B cell (primary cell): ENCODE measurements at regions not wholly inside any gene's neighbourhood (a gene's known extent, or its start where the extent isn't known, plus 50 kb on each side); places are given as distances from the start of the nearest gene placed in this dataset.

ENCODE experiments used
- ATAC-seq: fragments of 200-7000 bp; cut with Tn5 transposase; one replicate; pipeline ENCODE4 v1.10.0; 2021; ENCODE audit warnings: low read depth, mild to moderate bottlenecking, moderate number of reproducible peaks, moderate library complexity
- CTCF ChIA-PET: fragments of 350-600 bp; sonication (Branson Sonifier 250); formaldehyde crosslinking; loops from one replicate; lab custom pipeline; 2021; ENCODE audit warnings: antibody characterized with exemption, inconsistent platforms; lab: Charles Lee
- POLR2A ChIA-PET: fragments of 350-600 bp; sonication (Branson Sonifier 250); formaldehyde crosslinking; loops from one replicate; lab custom pipeline; 2021; ENCODE audit warnings: antibody characterized with exemption; lab: Charles Lee
- DNase-seq: peaks from one replicate; pipeline ENCODE4 v3.0.0; 2013
- H2AFZ ChIP-seq: 2 replicates; pipeline ENCODE4 v1.6.1; 2012; ENCODE audit warnings: mild to moderate bottlenecking, low read depth, low read length; ENCODE audit not compliant: insufficient read depth, poor library complexity, severe bottlenecking
- H3K27ac ChIP-seq, 2 donors: 1 replicate in 1 of 2; 2 replicates in 1 of 2; pipeline ENCODE4 v1.5.1; 2012 to 2013; ENCODE audit warnings: low read length in 2 of 2, mild to moderate bottlenecking in 2 of 2, moderate library complexity in 1 of 2
- H3K27me3 ChIP-seq, 4 experiments: fragments of 200-600 bp in 1 of 4; sonication (generic) in 1 of 4; replicated peaks in 1 of 4; 1 replicate in 2 of 4; 2 replicates in 2 of 4; pipeline versions ENCODE4 v1.6.1 to v1.7.0; 2013 to 2016; ENCODE audit warnings: low read length in 3 of 4, mild to moderate bottlenecking in 2 of 4, mixed read lengths in 1 of 4, moderate library complexity in 1 of 4; ENCODE audit not compliant: insufficient read depth in 4 of 4, control insufficient read depth in 3 of 4; ENCODE audit errors: control extremely low read depth in 1 of 4
- H3K36me3 ChIP-seq, 2 experiments: replicated peaks in 1 of 2; 1 replicate in 1 of 2; 2 replicates in 1 of 2; pipeline versions ENCODE4 v1.6.1 to v1.7.1; 2013; ENCODE audit warnings: low read length in 1 of 2; ENCODE audit not compliant: insufficient read depth in 2 of 2, control insufficient read depth in 1 of 2; ENCODE audit errors: control extremely low read depth in 1 of 2, extremely low read depth in 1 of 2
- H3K4me1 ChIP-seq, 2 donors: fragments of 200-600 bp in 1 of 2; sonication (generic) in 1 of 2; 1 replicate in 1 of 2; 2 replicates in 1 of 2; pipeline versions ENCODE4 v1.5.1 to v1.6.1; 2013 to 2017; ENCODE audit warnings: low read length in 2 of 2; ENCODE audit not compliant: control insufficient read depth in 2 of 2, insufficient read depth in 2 of 2
- H3K4me2 ChIP-seq: replicated peaks from 2 replicates; pipeline ENCODE3; 2012; ENCODE audit warnings: mild to moderate bottlenecking, low read depth, low read length; ENCODE audit not compliant: poor library complexity, severe bottlenecking
- H3K4me3 ChIP-seq, 5 experiments: fragments of 200-600 bp in 1 of 5; sonication (generic) in 1 of 5; 1 replicate in 3 of 5; 2 replicates in 2 of 5; pipeline versions ENCODE4 v1.5.1 to v1.7.0; 2011 to 2016; ENCODE audit warnings: low read length in 4 of 5, mild to moderate bottlenecking in 4 of 5, low read depth in 2 of 5, control low read depth in 1 of 5, moderate library complexity in 1 of 5; ENCODE audit not compliant: insufficient read depth in 1 of 5; ENCODE audit errors: control extremely low read depth in 1 of 5, extremely low read depth in 1 of 5
- H3K79me2 ChIP-seq: fragments of 200-600 bp; sonication (generic); one replicate; pipeline ENCODE4 v1.6.0; 2016; ENCODE audit warnings: low read length; ENCODE audit not compliant: control insufficient read depth, insufficient read depth
- H3K9ac ChIP-seq: fragments of 200-600 bp; sonication (generic); 2 replicates; pipeline ENCODE4 v1.6.1; 2017; ENCODE audit warnings: mild to moderate bottlenecking, low read length, moderate library complexity
- H3K9me3 ChIP-seq, 3 donors: one replicate each; pipeline versions ENCODE4 v1.6.1 to v1.7.1; 2013; ENCODE audit warnings: low read length in 2 of 3; ENCODE audit not compliant: control insufficient read depth in 2 of 3, insufficient read depth in 1 of 3; ENCODE audit errors: control extremely low read depth in 1 of 3
- H4K20me1 ChIP-seq: 2 replicates; pipeline ENCODE4 v1.6.0; 2012; ENCODE audit warnings: mild to moderate bottlenecking, low read length; ENCODE audit not compliant: insufficient read depth, control insufficient read depth, poor library complexity, severe bottlenecking
- H3K27ac Mint-ChIP-seq: one replicate; pipeline ENCODE4 v1.8.0; 2021; ENCODE audit warnings: mixed read lengths
- H3K27me3 Mint-ChIP-seq: one replicate; pipeline ENCODE4 v1.8.0; 2021; ENCODE audit warnings: mixed read lengths
- H3K4me1 Mint-ChIP-seq: one replicate; pipeline ENCODE4 v1.8.0; 2021; ENCODE audit warnings: mixed read lengths
- H3K4me3 Mint-ChIP-seq: one replicate; pipeline ENCODE4 v1.8.0; 2021; ENCODE audit warnings: mixed read lengths
- H3K9me3 Mint-ChIP-seq: one replicate; pipeline ENCODE4 v1.8.0; 2022; ENCODE audit warnings: mixed read lengths; ENCODE audit not compliant: insufficient read depth
- CTCF ChIP-seq: fragments of 200-600 bp; IDR thresholded peaks from one replicate; pipeline ENCODE4 v1.8.0; 2022; ENCODE audit warnings: antibody characterized with exemption, mild to moderate bottlenecking
- EZH2 ChIP-seq: IDR thresholded peaks from 2 replicates; pipeline ENCODE4 v1.6.1; 2012; ENCODE audit warnings: borderline replicate concordance, low read depth, mild to moderate bottlenecking, moderate library complexity, low read length; ENCODE audit not compliant: insufficient read depth, poor library complexity, severe bottlenecking
- WGBS: methylation state at CpG from one replicate; pipeline ENCODE4 v1.1.5; 2013; ENCODE audit warnings: missing lambda C conversion rate; ENCODE audit not compliant: insufficient coverage; 5-methylcytosine and 5-hydroxymethylcytosine counted together
- intact Hi-C: fragments of 100-400 bp; cut with micrococcal nuclease; formaldehyde crosslinking; loops from one replicate; pipeline ENCODE4 v1.10.0; 2022

- Histone ChIP-seq H3K9ac (no peak overlapping the region), H3K36me3 (no peaks in the 10 kb centered on the region), H3K27ac (no peak overlapping the region), H3K27me3 (no peaks in the 10 kb centered on the region), H3K4me2 (no peak overlapping the region), H3K9me3 (peaks cover 1 to 3% (median 3%) of the 10 kb centered on the region in 3 donors), H4K20me1 (no peaks in the 10 kb centered on the region), H2AFZ (no peak overlapping the region), H3K4me3 (no peak overlapping the region), H3K79me2 (no peaks in the 10 kb centered on the region), H3K4me1 (peaks cover 8 to 11% of the 10 kb centered on the region in 2 donors)
- no peak for DNase-seq
- no peak overlapping the region for H3K27ac Mint-ChIP-seq
- H3K9me3 Mint-ChIP-seq = no peaks in the 10 kb centered on the region
- H3K4me3 Mint-ChIP-seq = no peak overlapping the region
- CTCF ChIA-PET = interaction anchor here (1.0 kb wide), 1 partner anchor 56 kb away, joined by 5 read pairs; no protein-coding TSS in a partner anchor
- 94% methylated on average over 5 of the region's 9 CpGs for WGBS
- intact Hi-C loops = no loop called here
- no peak for TF ChIP-seq EZH2
- TF ChIP-seq CTCF = no peak
- H3K4me1 Mint-ChIP-seq = peaks cover 11% of the 10 kb centered on the region
- no peaks in the 10 kb centered on the region for H3K27me3 Mint-ChIP-seq
- POLR2A ChIA-PET = no interaction called here
- ATAC-seq = no peak
Observed at GRCh38 chr3:194259982-194260766, 91.0 kb downstream of the CPN2 start.

- no peak for DNase-seq
- Histone ChIP-seq H4K20me1 (no peaks in the 10 kb centered on the region), H3K9me3 (peaks cover 1 to 3% (median 3%) of the 10 kb centered on the region in 3 donors), H3K4me3 (no peak overlapping the region), H3K36me3 (no peaks in the 10 kb centered on the region), H3K27ac (no peak overlapping the region), H3K9ac (no peak overlapping the region), H3K4me1 (peaks cover 0 to 3% of the 10 kb centered on the region in 2 donors), H3K27me3 (peaks cover 0 to 11% (median under 1%) of the 10 kb centered on the region in 4 experiments), H3K79me2 (no peaks in the 10 kb centered on the region), H2AFZ (no peak overlapping the region), H3K4me2 (no peak overlapping the region)
- POLR2A ChIA-PET = no interaction called here
- CTCF ChIA-PET = no interaction called here
- peaks cover 14% of the 10 kb centered on the region for H3K27me3 Mint-ChIP-seq
- ATAC-seq = no peak
- no peak overlapping the region for H3K4me3 Mint-ChIP-seq
- no peaks in the 10 kb centered on the region for H3K9me3 Mint-ChIP-seq
- intact Hi-C loops = no loop called here
- WGBS = 99% methylated on average over 6 of the region's 6 CpGs
- TF ChIP-seq CTCF (no peak), EZH2 (no peak)
- H3K4me1 Mint-ChIP-seq = peaks cover 7% of the 10 kb centered on the region
- no peak overlapping the region for H3K27ac Mint-ChIP-seq
Observed at GRCh38 chr3:194261581-194262063, 89.5 kb downstream of the CPN2 start.
